SW 1271 (cell line): ENCODE measurements at regions not wholly inside any gene's neighbourhood (a gene's known extent, or its start where the extent isn't known, plus 50 kb on each side); places are given as distances from the start of the nearest gene placed in this dataset.

ENCODE experiments used
- DNase-seq, 2 experiments: peaks; one replicate each; lab custom pipeline; 2025; lab: John Stamatoyannopoulos, UW

GRCh38 chr4:108361886-108362285 lies 193.2 kb upstream of the LEF1 start:
- DNase-seq = no peak

DNA sequence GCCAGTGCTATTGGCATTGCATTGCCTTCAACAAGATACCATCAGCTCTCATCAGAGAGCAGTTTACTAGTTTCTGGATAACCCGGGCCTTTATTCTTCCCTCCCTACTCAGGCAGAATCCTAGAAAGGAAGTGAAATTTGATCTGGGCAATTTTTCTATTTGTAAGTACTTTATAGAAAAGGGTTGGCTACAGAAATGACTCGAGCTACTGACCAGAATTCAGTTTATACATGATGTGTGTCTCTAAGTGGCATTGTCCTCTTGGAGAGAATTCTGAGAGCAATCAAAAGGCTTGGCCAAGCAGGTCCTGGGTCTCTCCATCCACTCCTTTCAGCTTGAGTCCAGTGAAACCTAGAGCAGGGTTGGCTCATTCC lies 192.7 kb upstream of the LEF1 start:
- DNase-seq = no peak

- no peak for DNase-seq
Observed at GRCh38 chr4:108360754-108361445, 192.2 kb upstream of the LEF1 start.

- DNase-seq = no peak
Observed at GRCh38 chr4:108359986-108360681, 191.4 kb upstream of the LEF1 start.

DNA sequence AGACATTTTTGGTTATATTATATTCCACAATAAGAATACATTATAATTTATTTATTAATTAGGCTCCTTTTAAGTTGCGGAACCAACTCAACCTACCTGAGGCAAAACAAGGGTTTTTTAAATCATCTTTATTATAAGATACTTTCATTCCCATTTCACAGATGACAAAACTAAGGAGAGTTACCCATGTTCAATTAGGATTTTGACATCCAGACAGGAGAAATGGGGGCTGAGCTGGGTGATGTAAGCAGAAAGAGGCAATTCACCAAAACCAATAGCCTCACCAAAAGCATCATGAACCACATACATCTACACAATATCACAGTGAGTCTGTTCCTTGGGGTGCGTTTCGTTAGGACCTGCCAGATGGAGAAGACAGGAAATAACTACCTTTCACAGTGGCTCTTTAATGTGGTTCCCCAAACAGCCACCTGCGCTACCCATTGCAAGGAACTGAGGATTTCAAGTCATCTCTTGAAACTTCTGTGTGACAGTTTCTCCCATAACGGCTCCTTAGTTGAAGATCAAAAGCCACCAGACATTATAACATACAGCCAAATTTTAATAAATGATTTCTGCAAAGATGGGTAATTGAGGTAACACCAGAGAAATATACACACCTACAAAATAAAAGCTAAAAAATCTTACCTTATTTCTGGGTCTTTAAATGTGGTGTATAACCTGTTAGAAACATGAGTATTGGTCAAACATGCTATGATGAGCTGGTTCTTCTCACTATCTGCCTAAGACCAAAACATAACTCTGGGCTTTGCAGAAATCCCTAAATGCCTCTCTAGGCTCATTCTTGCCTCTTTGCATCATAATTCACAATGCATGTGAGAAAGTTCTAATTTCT lies 190.6 kb upstream of the LEF1 start:
- no peak for DNase-seq

- DNase-seq = no peak
Observed at GRCh38 chr4:108355902-108356535, 187.3 kb upstream of the LEF1 start.

- DNase-seq = no peak
Observed at GRCh38 chr4:108355186-108355901, 186.6 kb upstream of the LEF1 start.

GRCh38 chr4:108352664-108353308 lies 184.1 kb upstream of the LEF1 start:
- no peak for DNase-seq

GRCh38 chr4:108351791-108352190 lies 183.1 kb upstream of the LEF1 start:
- no peak for DNase-seq

- DNase-seq = no peak
Observed at GRCh38 chr4:108350332-108350731, 181.6 kb upstream of the LEF1 start.

- no peak for DNase-seq
Observed at GRCh38 chr4:108346818-108347210, 178.1 kb upstream of the LEF1 start.

GRCh38 chr4:108345862-108346817 lies 177.4 kb upstream of the LEF1 start:
- no peak for DNase-seq

GRCh38 chr4:108342325-108342970 lies 173.7 kb upstream of the LEF1 start:
- DNase-seq = no peak

GRCh38 chr4:108337923-108338322 lies 169.2 kb upstream of the LEF1 start:
- DNase-seq = no peak

DNA sequence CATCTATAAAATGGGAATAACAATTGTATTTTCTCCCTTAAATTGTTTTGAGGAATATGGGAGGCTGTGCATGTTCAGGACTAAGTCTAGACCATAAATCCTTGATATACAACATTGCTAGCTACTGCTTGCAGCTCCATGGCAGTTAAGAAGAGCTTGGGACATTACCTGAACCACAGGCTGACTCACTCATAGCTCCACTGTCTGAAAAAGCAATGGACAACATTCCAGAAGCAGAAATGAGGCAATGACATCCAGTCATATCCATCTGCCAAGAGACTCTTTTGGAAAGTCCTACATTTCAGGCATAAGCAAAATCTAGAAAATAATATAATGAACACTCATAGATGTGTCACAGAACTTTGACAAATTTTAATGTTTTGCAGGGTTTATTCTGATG lies 167.3 kb upstream of the LEF1 start:
- no peak for DNase-seq

DNA sequence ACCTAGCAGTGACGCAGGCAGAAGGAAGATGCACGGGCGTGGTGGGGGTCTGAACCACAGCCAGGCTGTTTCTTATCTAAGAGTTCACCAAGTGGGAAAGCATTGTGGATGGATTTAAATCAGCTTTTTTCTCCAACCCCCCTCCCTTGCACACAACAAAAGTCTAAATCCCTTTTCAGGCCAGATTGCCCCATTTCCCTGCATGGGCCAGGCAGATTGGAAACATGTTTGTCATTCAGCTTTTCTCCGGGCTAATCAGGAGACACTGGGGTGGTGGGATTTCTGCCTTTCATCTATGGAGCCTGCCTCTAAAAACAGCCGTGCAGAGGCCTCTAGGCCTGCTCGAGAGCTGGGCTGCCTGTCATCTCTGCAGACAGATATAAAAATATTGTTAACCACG lies 166.3 kb upstream of the LEF1 start:
- no peak for DNase-seq

GRCh38 chr4:108334031-108334430 lies 165.3 kb upstream of the LEF1 start:
- DNase-seq = no peak

GRCh38 chr4:108333353-108333942 lies 164.7 kb upstream of the LEF1 start:
- no peak for DNase-seq
